DOHH2 (cell line): ENCODE measurements at regions not wholly inside any gene's neighbourhood (a gene's known extent, or its start where the extent isn't known, plus 50 kb on each side); places are given as distances from the start of the nearest gene placed in this dataset.
"Not testable (repeated sequence)": the region's sequence is repeated elsewhere in the genome, so short reads cannot be mapped to it uniquely, and the experiment has no call there.

Source experiments
- H3F3A ChIP-seq: fragments of 200-600 bp; sonication (generic), shearing (Covaris generic); 2 replicates; pipeline ENCODE4 v1.6.0; 2016; ENCODE audit warnings: antibody characterized with exemption, mild to moderate bottlenecking; ENCODE audit not compliant: control insufficient read depth, insufficient read depth
- H3K27ac ChIP-seq: fragments of 200-600 bp; sonication (generic); 2 replicates; pipeline ENCODE4 v1.5.1; 2014; ENCODE audit warnings: low read depth, mild to moderate bottlenecking, low read length, moderate library complexity
- H3K27me3 ChIP-seq: fragments of 200-600 bp; sonication (generic); 2 replicates; pipeline ENCODE4 v1.6.1; 2014; ENCODE audit warnings: mild to moderate bottlenecking, low read length, mixed read lengths; ENCODE audit not compliant: control insufficient read depth
- H3K36me3 ChIP-seq: fragments of 200-600 bp; sonication (generic); 2 replicates; pipeline ENCODE4 v1.6.1; 2014; ENCODE audit warnings: mild to moderate bottlenecking, low read length, moderate library complexity, mixed read lengths; ENCODE audit not compliant: control insufficient read depth
- H3K4me1 ChIP-seq: fragments of 200-600 bp; sonication (generic); 2 replicates; pipeline ENCODE4 v1.6.1; 2014; ENCODE audit warnings: mild to moderate bottlenecking, low read length, mixed read lengths; ENCODE audit not compliant: control insufficient read depth
- H3K4me2 ChIP-seq: fragments of 200-600 bp; sonication (generic); 2 replicates; pipeline ENCODE4 v1.6.0; 2014; ENCODE audit warnings: mild to moderate bottlenecking, low read length, moderate library complexity
- H3K4me3 ChIP-seq: fragments of 200-600 bp; sonication (generic); 2 replicates; pipeline ENCODE4 v1.5.1; 2014; ENCODE audit warnings: mild to moderate bottlenecking, low read length, mixed read lengths
- H3K79me2 ChIP-seq: fragments of 200-600 bp; sonication (generic); 2 replicates; pipeline ENCODE4 v1.6.1; 2014; ENCODE audit warnings: mild to moderate bottlenecking, low read length, mixed read lengths; ENCODE audit not compliant: control insufficient read depth
- H3K9me2 ChIP-seq: fragments of 200-600 bp; sonication (generic); replicated peaks from 2 replicates; pipeline ENCODE4 v1.6.1; 2014; ENCODE audit warnings: mild to moderate bottlenecking, low read length, mixed read lengths; ENCODE audit not compliant: control insufficient read depth
- H3K9me3 ChIP-seq: fragments of 200-600 bp; sonication (generic); 2 replicates; pipeline ENCODE4 v1.6.1; 2014; ENCODE audit warnings: antibody characterized with exemption, low read length, mixed read lengths; ENCODE audit not compliant: control insufficient read depth, insufficient read depth
- H4K20me1 ChIP-seq: fragments of 200-600 bp; sonication (generic); 2 replicates; pipeline ENCODE4 v1.6.0; 2014; ENCODE audit warnings: low read depth, mild to moderate bottlenecking, antibody characterized with exemption, low read length, moderate library complexity; ENCODE audit not compliant: control insufficient read depth, insufficient read depth
- CTCF ChIP-seq: fragments of 200-600 bp; sonication (generic); IDR thresholded peaks from one replicate; pipeline ENCODE4 v1.5.1; 2014; ENCODE audit warnings: antibody characterized with exemption, mild to moderate bottlenecking, low read depth, low read length; ENCODE audit not compliant: poor library complexity, severe bottlenecking
- EZH2phosphoT487 ChIP-seq: fragments of 200-600 bp; sonication (generic); IDR thresholded peaks from 2 replicates; pipeline ENCODE4 v1.6.1; 2017; ENCODE audit warnings: borderline replicate concordance, mild to moderate bottlenecking, antibody characterized with exemption, low read length, moderate library complexity, mixed read lengths

- no peaks in the 10 kb centered on the region for H3K79me2 ChIP-seq
- TF ChIP-seq EZH2phosphoT487 (no peak), CTCF (no peak)
- no peaks in the 10 kb centered on the region for H3K27me3 ChIP-seq
- H3K9me3 ChIP-seq, result no peaks in the 10 kb centered on the region
- no peaks in the 10 kb centered on the region for H3K4me1 ChIP-seq
- H3K9me2 ChIP-seq, result no peaks in the 10 kb centered on the region
- H3K4me3 ChIP-seq, result no peak overlapping the region
- no peak overlapping the region for H3K4me2 ChIP-seq
- H3F3A ChIP-seq, result no peaks in the 10 kb centered on the region
- no peaks in the 10 kb centered on the region for H3K36me3 ChIP-seq
- H3K27ac ChIP-seq, result no peak overlapping the region
- no peaks in the 10 kb centered on the region for H4K20me1 ChIP-seq
These were observed 503.2 kb upstream of the CNTNAP5 start for GRCh38 chr2:123521854-123522253.

- not testable (repeated sequence) for H3K9me3 ChIP-seq, H3K27me3 ChIP-seq, H3K4me2 ChIP-seq, H3K36me3 ChIP-seq, H3K27ac ChIP-seq, H3K9me2 ChIP-seq, H3K4me3 ChIP-seq, H3K4me1 ChIP-seq, H3K79me2 ChIP-seq, H3F3A ChIP-seq, H4K20me1 ChIP-seq
These were observed 502.6 kb upstream of the CNTNAP5 start for GRCh38 chr2:123522498-123522897.

DNA sequence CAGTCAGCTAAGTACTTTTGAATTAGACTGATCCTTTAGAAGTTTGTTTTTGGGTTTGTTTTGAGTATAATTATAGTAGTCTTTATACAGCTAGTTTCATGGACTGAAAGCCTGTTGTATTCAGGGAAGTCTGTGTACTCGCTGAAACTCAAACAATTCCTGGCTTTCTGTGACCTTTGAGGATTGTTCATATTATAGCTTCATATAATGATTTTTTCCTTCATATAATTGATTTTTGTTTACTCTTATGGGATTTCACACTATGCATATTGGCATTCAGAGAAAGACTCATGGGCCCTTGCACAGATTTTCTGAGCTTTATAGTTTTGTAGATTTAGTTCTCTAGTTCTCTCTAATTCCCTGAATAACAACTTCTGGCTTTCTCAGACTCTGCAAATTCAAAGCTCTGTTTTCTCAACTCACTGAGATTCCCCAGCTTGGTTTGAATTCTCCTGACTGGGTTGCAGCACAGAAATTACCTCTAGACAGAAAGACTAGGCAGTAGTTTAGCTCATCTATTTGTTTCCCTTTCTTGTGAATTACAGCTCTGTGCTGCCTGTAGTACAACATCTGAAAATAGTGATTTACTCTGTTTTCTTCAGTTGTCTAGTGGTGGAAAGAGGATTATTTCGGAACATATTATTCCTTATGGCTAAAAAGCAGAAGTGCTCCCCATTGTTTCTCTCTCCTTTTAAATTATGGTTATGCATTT, 495.9 kb upstream of the CNTNAP5 start:
- H3K4me2 ChIP-seq, result no peak overlapping the region
- no peaks in the 10 kb centered on the region for H3K79me2 ChIP-seq
- H4K20me1 ChIP-seq, result no peaks in the 10 kb centered on the region
- no peak overlapping the region for H3K4me3 ChIP-seq
- H3K27ac ChIP-seq, result no peak overlapping the region
- no peak for TF ChIP-seq EZH2phosphoT487
- H3K36me3 ChIP-seq, result no peaks in the 10 kb centered on the region
- no peaks in the 10 kb centered on the region for H3F3A ChIP-seq
- H3K4me1 ChIP-seq, result no peaks in the 10 kb centered on the region
- no peaks in the 10 kb centered on the region for H3K27me3 ChIP-seq
- H3K9me2 ChIP-seq, result no peaks in the 10 kb centered on the region
- H3K9me3 ChIP-seq, result no peaks in the 10 kb centered on the region

DNA sequence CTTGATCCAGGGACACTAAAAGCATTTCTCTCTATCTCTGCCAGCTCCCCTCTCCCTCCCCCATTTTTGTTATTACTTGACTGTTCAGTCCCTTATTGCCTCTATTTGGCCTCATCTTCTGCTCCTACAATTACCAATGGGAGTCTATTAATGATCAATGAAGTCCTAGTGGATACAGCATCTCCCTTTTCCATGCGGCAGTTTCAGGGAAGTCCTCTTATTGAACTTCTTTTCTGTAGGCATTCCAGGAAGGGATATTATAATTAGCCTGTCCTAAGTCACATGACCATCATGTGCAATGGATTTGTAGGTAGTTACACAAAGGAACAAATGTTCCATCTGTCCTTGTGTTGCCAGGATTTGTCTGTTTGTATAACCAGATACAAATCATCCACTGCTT, 495.1 kb upstream of the CNTNAP5 start:
- no peaks in the 10 kb centered on the region for H3K4me1 ChIP-seq
- no peaks in the 10 kb centered on the region for H3F3A ChIP-seq
- H3K9me3 ChIP-seq, result no peaks in the 10 kb centered on the region
- no peak overlapping the region for H3K4me3 ChIP-seq
- H3K36me3 ChIP-seq, result no peaks in the 10 kb centered on the region
- H3K9me2 ChIP-seq, result no peaks in the 10 kb centered on the region
- no peaks in the 10 kb centered on the region for H3K27me3 ChIP-seq
- H3K79me2 ChIP-seq, result no peaks in the 10 kb centered on the region
- no peaks in the 10 kb centered on the region for H4K20me1 ChIP-seq
- TF ChIP-seq CTCF, result no peak
- no peak for TF ChIP-seq EZH2phosphoT487
- no peak overlapping the region for H3K4me2 ChIP-seq
- H3K27ac ChIP-seq, result no peak overlapping the region
